H1 (cell line): ENCODE measurements at regions not wholly inside any gene's neighbourhood (a gene's known extent, or its start where the extent isn't known, plus 50 kb on each side); places are given as distances from the start of the nearest gene placed in this dataset.

Source experiments
- CEBPB ChIP-seq: IDR thresholded peaks from 2 replicates; pipeline ENCODE4 v1.6.1; 2012; ENCODE audit warnings: low read depth, low read length
- CTCF ChIP-seq, 3 experiments: IDR thresholded peaks; 1 replicate in 2 of 3; 2 replicates in 1 of 3; pipeline versions ENCODE4 v1.5.1 to v1.6.1; 2011; ENCODE audit warnings: low read length in 3 of 3, mild to moderate bottlenecking in 3 of 3, inconsistent platforms in 2 of 3, low read depth in 1 of 3, moderate library complexity in 1 of 3; ENCODE audit not compliant: insufficient read depth in 1 of 3; ENCODE audit errors: control extremely low read depth in 1 of 3
- HDAC6 ChIP-seq: IDR thresholded peaks from one replicate; pipeline ENCODE4 v1.7.1; 2012; ENCODE audit warnings: low read depth, mild to moderate bottlenecking, inconsistent platforms, low read length, moderate library complexity
- JUN ChIP-seq: IDR thresholded peaks from 2 replicates; pipeline ENCODE4 v1.6.1; 2011; ENCODE audit warnings: low read depth, mild to moderate bottlenecking, improper control_type of control experiment, low read length
- POLR2A ChIP-seq, 2 experiments: IDR thresholded peaks; 1 replicate in 1 of 2; 2 replicates in 1 of 2; pipeline ENCODE4 v1.6.1; 2011; ENCODE audit warnings: low read depth in 2 of 2, low read length in 2 of 2, mild to moderate bottlenecking in 2 of 2; ENCODE audit errors: control extremely low read depth in 1 of 2
- SP1 ChIP-seq: IDR thresholded peaks from 2 replicates; pipeline ENCODE4 v1.6.1; 2011; ENCODE audit warnings: low read depth, low read length
- USF2 ChIP-seq: IDR thresholded peaks from 2 replicates; pipeline ENCODE4 v1.6.1; 2011; ENCODE audit warnings: low read length, improper control_type of control experiment

GRCh38 chr13:40273253-40274025 lies 393.0 kb downstream of the FOXO1 start:
- TF ChIP-seq CTCF (IDR thresholded peaks at IDR 0.05; ENCODE audit: control extremely low read depth in 1 of 3, insufficient read depth in 1 of 3, low read depth in 1 of 3, low read length in 3 of 3) (no peak), HDAC6 (no peak), CEBPB (no peak), USF2 (no peak), JUN (no peak), SP1 (no peak), POLR2A (IDR thresholded peaks at IDR 0.05; ENCODE audit: control extremely low read depth in 1 of 2, low read depth in 2 of 2, low read length in 2 of 2) (no peak)
